GM10266 (cell line): ENCODE measurements at regions not wholly inside any gene's neighbourhood (a gene's known extent, or its start where the extent isn't known, plus 50 kb on each side); places are given as distances from the start of the nearest gene placed in this dataset.

ENCODE experiments used
- DNase-seq: peaks from one replicate; pipeline ENCODE4 v3.0.0; 2012; ENCODE audit errors: extremely low spot score
- TF ChIP-seq, protein P1 (sequence below): IDR thresholded peaks from 2 replicates; pipeline ENCODE4 v1.5.1; 2012; ENCODE audit warnings: mild to moderate bottlenecking, low read depth; ENCODE audit not compliant: control insufficient read depth, insufficient read depth; ENCODE audit errors: missing control alignments

DNA sequence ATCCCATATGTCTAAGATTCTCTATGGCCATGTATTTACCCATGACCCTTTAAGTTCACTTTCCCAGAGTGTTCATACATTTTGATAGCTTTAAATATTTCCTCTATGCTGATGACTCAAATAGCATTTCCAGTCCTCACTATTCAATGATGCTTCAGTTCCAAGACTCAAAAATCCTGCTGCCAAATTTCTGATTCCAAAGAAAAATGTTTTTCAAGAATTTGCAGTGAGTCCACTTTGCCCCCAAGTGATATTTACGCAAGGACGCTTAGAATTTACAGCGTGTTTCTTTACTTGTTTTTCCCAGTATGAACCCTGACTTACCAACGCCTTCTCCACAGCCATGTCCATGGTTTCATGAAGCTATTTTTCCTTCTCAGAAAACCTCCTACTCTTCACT is 127.9 kb upstream of the PCDH18 start:
- TF ChIP-seq, protein P1, sequence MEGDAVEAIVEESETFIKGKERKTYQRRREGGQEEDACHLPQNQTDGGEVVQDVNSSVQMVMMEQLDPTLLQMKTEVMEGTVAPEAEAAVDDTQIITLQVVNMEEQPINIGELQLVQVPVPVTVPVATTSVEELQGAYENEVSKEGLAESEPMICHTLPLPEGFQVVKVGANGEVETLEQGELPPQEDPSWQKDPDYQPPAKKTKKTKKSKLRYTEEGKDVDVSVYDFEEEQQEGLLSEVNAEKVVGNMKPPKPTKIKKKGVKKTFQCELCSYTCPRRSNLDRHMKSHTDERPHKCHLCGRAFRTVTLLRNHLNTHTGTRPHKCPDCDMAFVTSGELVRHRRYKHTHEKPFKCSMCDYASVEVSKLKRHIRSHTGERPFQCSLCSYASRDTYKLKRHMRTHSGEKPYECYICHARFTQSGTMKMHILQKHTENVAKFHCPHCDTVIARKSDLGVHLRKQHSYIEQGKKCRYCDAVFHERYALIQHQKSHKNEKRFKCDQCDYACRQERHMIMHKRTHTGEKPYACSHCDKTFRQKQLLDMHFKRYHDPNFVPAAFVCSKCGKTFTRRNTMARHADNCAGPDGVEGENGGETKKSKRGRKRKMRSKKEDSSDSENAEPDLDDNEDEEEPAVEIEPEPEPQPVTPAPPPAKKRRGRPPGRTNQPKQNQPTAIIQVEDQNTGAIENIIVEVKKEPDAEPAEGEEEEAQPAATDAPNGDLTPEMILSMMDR = no peak

DNA sequence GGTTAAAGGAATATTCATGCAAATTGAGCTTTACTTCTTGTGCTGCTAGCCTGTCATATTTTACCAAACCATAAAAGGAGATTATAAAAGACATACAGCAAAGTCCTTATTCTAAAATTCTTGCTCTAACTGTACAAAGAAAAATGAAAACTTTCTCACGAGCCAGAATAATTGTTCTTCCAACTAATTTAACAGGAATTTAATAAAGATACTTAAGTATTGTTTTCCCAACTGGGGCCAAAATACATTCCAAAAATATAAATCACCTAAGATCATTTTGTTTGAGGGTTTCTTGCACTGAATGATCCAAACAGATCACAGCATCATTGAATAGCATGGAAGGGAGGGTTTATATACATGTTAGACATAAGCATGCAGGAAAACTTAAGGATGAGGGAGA is 127.1 kb upstream of the PCDH18 start:
- DNase-seq = no peak
- TF ChIP-seq, protein P1 = no peak

More for the DNA sequence above, 127.9 kb upstream of the PCDH18 start:
- DNase-seq = no peak

- TF ChIP-seq, protein P1 = no peak
- no peak for DNase-seq
Measured at GRCh38 chr4:137656661-137657060, 124.4 kb upstream of the PCDH18 start.

DNA sequence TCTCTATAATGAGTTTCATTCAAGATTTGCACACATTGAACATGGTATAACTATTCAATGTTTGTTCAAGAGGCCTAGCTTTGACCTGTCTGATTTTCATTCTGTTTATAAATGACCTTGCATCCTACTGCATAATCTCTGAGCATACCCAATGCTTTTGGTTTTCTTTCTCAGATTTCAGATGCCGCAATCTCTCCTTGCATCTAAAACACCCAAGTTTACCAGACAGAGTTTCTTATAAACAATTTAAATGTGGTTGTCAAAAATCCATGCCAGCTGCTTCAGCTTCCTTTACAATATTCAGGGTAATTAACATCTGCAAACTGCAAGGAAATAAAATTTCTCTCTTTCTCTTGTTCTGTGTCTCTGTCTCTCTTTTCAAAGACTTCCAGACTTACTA is 123.0 kb upstream of the PCDH18 start:
- TF ChIP-seq, protein P1 = no peak
- DNase-seq = no peak

- DNase-seq = no peak
- TF ChIP-seq, protein P1 = no peak
Measured at GRCh38 chr4:137651128-137651527, 118.8 kb upstream of the PCDH18 start.

DNA sequence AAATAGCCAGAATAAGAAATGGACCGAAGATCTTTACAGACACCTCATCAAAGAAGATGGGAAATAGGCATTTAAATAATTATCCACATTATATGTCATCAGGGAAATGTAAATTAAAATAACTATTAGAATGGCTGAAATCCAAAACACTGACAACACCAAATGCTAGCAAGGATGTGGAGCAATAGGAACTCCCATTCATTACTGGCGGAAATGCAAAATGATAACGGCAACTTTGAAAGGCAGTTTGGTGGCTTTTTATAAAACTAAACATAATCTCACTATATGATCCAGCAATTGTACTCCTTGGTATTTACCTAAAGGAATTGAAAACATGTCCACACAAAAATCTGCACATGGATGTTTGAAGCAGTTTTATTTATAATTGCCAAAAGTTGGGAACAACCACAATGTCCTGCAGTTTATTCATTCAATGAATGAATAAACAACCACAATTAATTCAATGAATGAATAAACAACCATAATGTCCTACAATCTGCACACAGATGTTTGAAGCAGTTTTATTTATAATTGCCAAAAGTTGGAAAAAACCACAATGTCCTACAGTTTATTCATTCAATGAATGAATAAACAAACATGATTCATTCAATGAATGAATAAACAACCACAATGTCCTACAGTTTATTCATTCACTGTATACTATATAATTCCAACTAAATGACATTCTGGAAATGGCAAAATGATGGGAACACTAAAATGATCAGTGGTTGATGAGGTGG is 117.6 kb upstream of the PCDH18 start:
- no peak for DNase-seq
- TF ChIP-seq, protein P1 = no peak

DNA sequence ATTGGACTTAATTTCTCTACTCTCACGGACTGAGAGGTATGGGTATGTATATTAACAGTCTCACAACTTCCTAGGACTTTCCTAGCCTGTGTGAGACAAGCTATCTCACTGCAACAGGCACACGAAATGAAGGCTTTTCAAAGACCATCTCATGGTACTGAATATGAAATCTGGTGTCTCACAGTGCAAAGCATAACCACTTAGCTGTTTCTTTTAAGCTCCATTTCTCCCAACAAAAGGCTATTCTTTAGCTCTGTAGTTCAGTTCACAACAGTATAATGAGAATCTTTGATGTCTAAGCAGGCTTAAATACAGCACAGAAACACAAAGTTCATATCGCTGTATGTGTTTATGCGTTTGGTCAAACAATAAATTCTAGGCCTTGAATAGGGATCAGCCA is 116.2 kb upstream of the PCDH18 start:
- no peak for DNase-seq
- TF ChIP-seq, protein P1 = no peak
